ENCODE measurements at regions not wholly inside any gene's neighbourhood (a gene's known extent, or its start where the extent isn't known, plus 50 kb on each side); places are given as distances from the start of the nearest gene placed in this dataset.
"Not testable (repeated sequence)": the region's sequence is repeated elsewhere in the genome, so short reads cannot be mapped to it uniquely, and the experiment has no call there.

- no peak overlapping the region for H3K27ac ChIP-seq (ENCODE audit: low read length)
- no peaks in the 10 kb centered on the region for H3K9me3 ChIP-seq (ENCODE audit: insufficient read depth, low read depth, low read length)
- no peak overlapping the region for H3K4me3 ChIP-seq (ENCODE audit: low read length)
- no peaks in the 10 kb centered on the region for H3K36me3 ChIP-seq (ENCODE audit: insufficient read depth, low read depth, low read length)
- peaks cover 7% of the 10 kb centered on the region; the same call in 1 of the 2 replicates for H3K4me1 ChIP-seq (ENCODE audit: insufficient read depth, low read length)
- H3K27me3 ChIP-seq (ENCODE audit: insufficient read depth, low read length) = no peaks in the 10 kb centered on the region
- no peak overlapping the region for H3K9ac ChIP-seq (ENCODE audit: low read depth, low read length)
Measured at GRCh38 chr12:128111951-128112350, 155.0 kb upstream of the TMEM132C start.

DNA sequence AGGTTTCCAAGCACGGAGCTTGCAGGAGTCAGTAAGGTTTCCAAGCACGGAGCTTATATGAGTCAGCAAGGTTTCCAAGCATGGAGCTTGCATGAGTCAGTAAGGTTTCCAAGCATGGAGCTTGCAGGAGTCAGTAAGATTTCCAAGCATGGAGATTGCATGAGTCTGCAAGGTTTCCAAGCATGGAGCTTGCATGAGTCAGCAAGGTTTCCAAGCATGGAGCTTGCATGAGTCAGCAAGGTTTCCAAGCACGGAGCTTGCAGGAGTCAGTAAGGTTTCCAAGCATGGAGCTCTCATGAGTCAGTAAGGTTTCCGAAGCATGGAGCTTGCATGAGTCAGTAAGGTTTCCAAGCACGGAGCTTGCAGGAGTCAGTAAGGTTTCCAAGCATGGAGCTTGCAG is 153.7 kb upstream of the TMEM132C start:
- H3K9me3 ChIP-seq (ENCODE audit: insufficient read depth, low read depth, low read length); H3K4me1 ChIP-seq (ENCODE audit: insufficient read depth, low read length); H3K9ac ChIP-seq (ENCODE audit: low read depth, low read length); H3K27ac ChIP-seq (ENCODE audit: low read length); H3K36me3 ChIP-seq (ENCODE audit: insufficient read depth, low read depth, low read length); H3K27me3 ChIP-seq (ENCODE audit: insufficient read depth, low read length); H3K4me3 ChIP-seq (ENCODE audit: low read length): not testable (repeated sequence)

DNA sequence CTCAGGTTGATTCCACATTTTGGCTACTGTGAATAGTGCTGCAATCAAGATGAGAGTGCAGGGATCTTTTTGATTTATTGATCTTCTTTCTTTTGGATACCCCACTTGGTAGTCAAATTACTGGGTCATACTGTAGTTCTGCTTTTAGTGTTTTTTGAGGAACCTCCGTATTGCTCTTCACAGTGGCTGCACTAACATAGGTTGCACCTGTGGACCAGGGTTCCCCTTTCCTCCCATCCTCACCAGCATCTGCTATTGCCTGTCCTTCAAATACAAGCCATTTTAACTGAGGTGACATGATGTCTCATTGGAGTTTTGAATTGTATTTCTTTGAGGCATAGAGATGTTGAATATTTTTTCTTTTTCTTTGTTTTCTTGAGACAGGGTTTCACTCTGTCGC is 152.5 kb upstream of the TMEM132C start:
- Histone ChIP-seq H3K4me3 (ENCODE audit: low read length) (no peak overlapping the region), H3K9ac (ENCODE audit: low read depth, low read length) (no peak overlapping the region), H3K36me3 (ENCODE audit: insufficient read depth, low read depth, low read length) (no peaks in the 10 kb centered on the region), H3K27me3 (ENCODE audit: insufficient read depth, low read length) (no peaks in the 10 kb centered on the region), H3K4me1 (ENCODE audit: insufficient read depth, low read length) (peaks cover 7% of the 10 kb centered on the region; the same call in 1 of the 2 replicates), H3K9me3 (ENCODE audit: insufficient read depth, low read depth, low read length) (no peaks in the 10 kb centered on the region), H3K27ac (ENCODE audit: low read length) (no peak overlapping the region)

DNA sequence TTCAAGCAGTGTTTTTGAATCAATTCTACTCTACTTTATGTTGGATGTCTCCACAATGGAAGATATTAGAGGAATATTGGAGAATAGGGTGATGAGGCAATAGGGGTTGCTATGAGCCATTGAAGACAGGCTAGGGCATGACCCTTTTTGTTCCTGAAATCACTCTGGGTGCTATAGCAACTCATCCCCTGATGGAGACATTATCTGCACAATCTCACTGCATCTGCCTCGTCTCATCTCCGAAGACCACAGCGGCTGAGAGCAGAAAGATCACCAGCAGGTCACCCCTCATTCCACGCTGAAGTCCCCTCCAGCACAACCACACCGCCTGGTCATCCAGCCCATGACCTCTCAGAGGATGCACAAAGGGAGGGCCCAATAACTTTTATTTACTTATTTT is 150.4 kb upstream of the TMEM132C start:
- Histone ChIP-seq H3K4me1 (ENCODE audit: insufficient read depth, low read length) (peaks cover 7% of the 10 kb centered on the region; the same call in 1 of the 2 replicates), H3K36me3 (ENCODE audit: insufficient read depth, low read depth, low read length) (no peaks in the 10 kb centered on the region), H3K9me3 (ENCODE audit: insufficient read depth, low read depth, low read length) (peaks cover 7% of the 10 kb centered on the region), H3K4me3 (ENCODE audit: low read length) (no peak overlapping the region), H3K27me3 (ENCODE audit: insufficient read depth, low read length) (no peaks in the 10 kb centered on the region), H3K9ac (ENCODE audit: low read depth, low read length) (no peak overlapping the region), H3K27ac (ENCODE audit: low read length) (no peak overlapping the region)

GRCh38 chr12:128120035-128120434 is 146.9 kb upstream of the TMEM132C start:
- Histone ChIP-seq H3K27me3 (ENCODE audit: insufficient read depth, low read length) (no peaks in the 10 kb centered on the region), H3K36me3 (ENCODE audit: insufficient read depth, low read depth, low read length) (no peaks in the 10 kb centered on the region), H3K4me1 (ENCODE audit: insufficient read depth, low read length) (no peaks in the 10 kb centered on the region)

GRCh38 chr12:128121424-128121823 is 145.5 kb upstream of the TMEM132C start:
- Histone ChIP-seq H3K27me3 (ENCODE audit: insufficient read depth, low read length) (no peaks in the 10 kb centered on the region), H3K4me1 (ENCODE audit: insufficient read depth, low read length) (no peaks in the 10 kb centered on the region), H3K9ac (ENCODE audit: low read depth, low read length) (no peak overlapping the region), H3K27ac (ENCODE audit: low read length) (no peak overlapping the region), H3K9me3 (ENCODE audit: insufficient read depth, low read depth, low read length) (peaks cover 7% of the 10 kb centered on the region), H3K36me3 (ENCODE audit: insufficient read depth, low read depth, low read length) (no peaks in the 10 kb centered on the region), H3K4me3 (ENCODE audit: low read length) (no peak overlapping the region)

More at GRCh38 chr12:128120035-128120434, 146.9 kb upstream of the TMEM132C start:
- no peak overlapping the region for H3K9ac ChIP-seq (ENCODE audit: low read depth, low read length)
- H3K27ac ChIP-seq (ENCODE audit: low read length) = no peak overlapping the region
- H3K4me3 ChIP-seq (ENCODE audit: low read length) = no peak overlapping the region
- H3K9me3 ChIP-seq (ENCODE audit: insufficient read depth, low read depth, low read length) = peaks cover 7% of the 10 kb centered on the region

DNA sequence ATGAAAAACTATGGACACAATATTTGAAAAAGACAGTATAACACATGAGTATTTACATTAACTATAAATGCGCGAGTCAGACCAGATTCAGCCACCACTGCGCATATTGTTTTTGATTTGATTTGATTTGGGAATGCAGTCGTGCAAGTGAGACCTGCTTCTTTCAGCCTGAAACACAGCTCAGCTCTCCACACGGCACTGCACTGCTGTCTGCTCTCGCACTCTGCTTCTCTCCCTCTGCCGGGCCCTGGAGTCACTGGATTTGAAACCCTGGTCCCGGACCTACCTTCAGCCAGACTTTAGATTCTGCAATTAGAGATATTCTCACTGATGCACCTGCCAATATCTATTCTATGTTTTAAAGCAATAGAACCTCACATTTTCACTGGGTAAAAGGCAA is 143.9 kb upstream of the TMEM132C start:
- H3K4me1 ChIP-seq (ENCODE audit: insufficient read depth, low read length) = no peaks in the 10 kb centered on the region
- no peak overlapping the region for H3K27ac ChIP-seq (ENCODE audit: low read length)
- no peak overlapping the region for H3K9ac ChIP-seq (ENCODE audit: low read depth, low read length)
- no peak overlapping the region for H3K4me3 ChIP-seq (ENCODE audit: low read length)
- H3K36me3 ChIP-seq (ENCODE audit: insufficient read depth, low read depth, low read length) = no peaks in the 10 kb centered on the region
- H3K27me3 ChIP-seq (ENCODE audit: insufficient read depth, low read length) = no peaks in the 10 kb centered on the region
- peaks cover 7% of the 10 kb centered on the region for H3K9me3 ChIP-seq (ENCODE audit: insufficient read depth, low read depth, low read length)

GRCh38 chr12:128131955-128132354 is 135.0 kb upstream of the TMEM132C start:
- no peak overlapping the region for H3K4me3 ChIP-seq (ENCODE audit: low read length)
- no peaks in the 10 kb centered on the region for H3K27me3 ChIP-seq (ENCODE audit: insufficient read depth, low read length)
- H3K36me3 ChIP-seq (ENCODE audit: insufficient read depth, low read depth, low read length) = no peaks in the 10 kb centered on the region
- H3K4me1 ChIP-seq (ENCODE audit: insufficient read depth, low read length) = no peaks in the 10 kb centered on the region; the same call in 1 of the 2 replicates
- no peak overlapping the region for H3K9ac ChIP-seq (ENCODE audit: low read depth, low read length)
- H3K27ac ChIP-seq (ENCODE audit: low read length) = no peak overlapping the region
- H3K9me3 ChIP-seq (ENCODE audit: insufficient read depth, low read depth, low read length) = no peaks in the 10 kb centered on the region

- no peaks in the 10 kb centered on the region for H3K36me3 ChIP-seq (ENCODE audit: insufficient read depth, low read depth, low read length)
- H3K9ac ChIP-seq (ENCODE audit: low read depth, low read length) = no peak overlapping the region
- H3K9me3 ChIP-seq (ENCODE audit: insufficient read depth, low read depth, low read length) = no peaks in the 10 kb centered on the region
- no peaks in the 10 kb centered on the region for H3K27me3 ChIP-seq (ENCODE audit: insufficient read depth, low read length)
- H3K4me1 ChIP-seq (ENCODE audit: insufficient read depth, low read length) = no peaks in the 10 kb centered on the region; the same call in 1 of the 2 replicates
- no peak overlapping the region for H3K4me3 ChIP-seq (ENCODE audit: low read length)
- H3K27ac ChIP-seq (ENCODE audit: low read length) = no peak overlapping the region
Measured at GRCh38 chr12:128133321-128134073, 133.5 kb upstream of the TMEM132C start.

DNA sequence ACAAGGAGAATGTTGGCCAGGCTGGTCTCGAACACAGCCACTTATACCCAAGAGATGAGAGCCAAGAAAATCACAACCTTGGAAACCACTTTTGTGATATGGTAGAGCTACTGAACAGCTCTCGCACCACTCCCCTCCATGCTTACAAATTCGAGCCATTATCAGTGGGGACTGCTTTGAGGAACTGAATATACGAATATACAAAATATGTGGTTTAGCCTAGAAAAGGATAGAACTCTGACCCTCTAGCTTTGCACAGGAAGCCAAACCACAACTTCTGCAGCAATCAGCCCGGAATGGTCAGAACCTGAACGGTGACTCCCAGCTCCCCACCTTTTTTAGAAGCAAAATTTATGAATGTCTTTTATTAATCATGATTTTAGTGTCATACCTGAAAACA is 129.8 kb upstream of the TMEM132C start:
- Histone ChIP-seq H3K36me3 (ENCODE audit: insufficient read depth, low read depth, low read length) (no peaks in the 10 kb centered on the region), H3K9me3 (ENCODE audit: insufficient read depth, low read depth, low read length) (no peaks in the 10 kb centered on the region), H3K9ac (ENCODE audit: low read depth, low read length) (no peak overlapping the region), H3K27me3 (ENCODE audit: insufficient read depth, low read length) (no peaks in the 10 kb centered on the region), H3K4me3 (ENCODE audit: low read length) (no peak overlapping the region), H3K4me1 (ENCODE audit: insufficient read depth, low read length) (no peaks in the 10 kb centered on the region), H3K27ac (ENCODE audit: low read length) (no peak overlapping the region)

- Histone ChIP-seq H3K4me1 (ENCODE audit: insufficient read depth, low read length) (no peaks in the 10 kb centered on the region), H3K36me3 (ENCODE audit: insufficient read depth, low read depth, low read length) (no peaks in the 10 kb centered on the region), H3K27ac (ENCODE audit: low read length) (no peak overlapping the region), H3K9me3 (ENCODE audit: insufficient read depth, low read depth, low read length) (no peaks in the 10 kb centered on the region), H3K4me3 (ENCODE audit: low read length) (no peak overlapping the region), H3K9ac (ENCODE audit: low read depth, low read length) (no peak overlapping the region), H3K27me3 (ENCODE audit: insufficient read depth, low read length) (no peaks in the 10 kb centered on the region)
Measured at GRCh38 chr12:128138125-128138524, 128.8 kb upstream of the TMEM132C start.

DNA sequence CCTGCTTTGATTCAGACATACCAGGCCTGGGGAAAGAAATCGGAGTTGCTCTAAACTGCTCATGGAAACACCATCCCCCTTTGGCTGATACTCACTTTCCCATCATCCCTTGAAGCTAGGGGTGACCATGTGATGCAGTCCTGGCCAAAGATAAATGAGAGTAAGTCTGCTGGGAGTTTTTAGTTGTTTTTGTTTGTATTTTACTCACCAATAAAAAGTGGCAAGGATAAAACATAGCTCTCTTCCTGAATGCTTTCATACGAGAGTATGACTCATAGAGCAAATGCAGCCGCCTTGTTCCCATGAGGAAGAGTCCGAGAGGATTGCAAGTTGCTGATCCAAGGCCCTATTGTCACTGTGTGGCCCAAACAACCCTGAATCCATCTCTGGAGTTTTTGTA is 126.4 kb upstream of the TMEM132C start:
- no peaks in the 10 kb centered on the region for H3K9me3 ChIP-seq (ENCODE audit: insufficient read depth, low read depth, low read length)
- H3K27me3 ChIP-seq (ENCODE audit: insufficient read depth, low read length) = no peaks in the 10 kb centered on the region
- H3K4me1 ChIP-seq (ENCODE audit: insufficient read depth, low read length) = no peaks in the 10 kb centered on the region
- no peak overlapping the region for H3K27ac ChIP-seq (ENCODE audit: low read length)
- H3K9ac ChIP-seq (ENCODE audit: low read depth, low read length) = no peak overlapping the region
- H3K4me3 ChIP-seq (ENCODE audit: low read length) = no peak overlapping the region
- no peaks in the 10 kb centered on the region for H3K36me3 ChIP-seq (ENCODE audit: insufficient read depth, low read depth, low read length)

Measured in iPS-20b (cell line).